Germinal center (tissue), 1 donor: ENCODE measurements at regions not wholly inside any gene's neighbourhood (a gene's known extent, or its start where the extent isn't known, plus 50 kb on each side); places are given as distances from the start of the nearest gene placed in this dataset.
"Not testable (repeated sequence)": the region's sequence is repeated elsewhere in the genome, so short reads cannot be mapped to it uniquely, and the experiment has no call there.

Source experiments
- DNase-seq: peaks from one replicate; pipeline ENCODE4 v3.0.0; 2012; ENCODE audit warnings: mixed read lengths, low spot score

GRCh38 chr12:24361877-24362580, 412.6 kb upstream of the SOX5 start:
- DNase-seq, result no peak

- DNase-seq, result no peak
These were observed 411.4 kb upstream of the SOX5 start for GRCh38 chr12:24360907-24361306.

- DNase-seq, result no peak
These were observed 411.0 kb upstream of the SOX5 start for GRCh38 chr12:24360461-24360860.

- no peak for DNase-seq
These were observed 410.6 kb upstream of the SOX5 start for GRCh38 chr12:24360057-24360456.

- no peak for DNase-seq
These were observed 409.9 kb upstream of the SOX5 start for GRCh38 chr12:24359418-24359817.

GRCh38 chr12:24356240-24356804, 406.9 kb upstream of the SOX5 start:
- no peak for DNase-seq

GRCh38 chr12:24352363-24352762, 402.9 kb upstream of the SOX5 start:
- DNase-seq, result no peak

GRCh38 chr12:24349051-24349799, 399.8 kb upstream of the SOX5 start:
- no peak for DNase-seq

GRCh38 chr12:24348180-24348579, 398.7 kb upstream of the SOX5 start:
- not testable (repeated sequence) for DNase-seq

GRCh38 chr12:24328261-24328660, 378.8 kb upstream of the SOX5 start:
- no peak for DNase-seq

GRCh38 chr12:24325331-24325730, 375.9 kb upstream of the SOX5 start:
- DNase-seq, result no peak

GRCh38 chr12:24307716-24308335, 358.4 kb upstream of the SOX5 start:
- no peak for DNase-seq

- no peak for DNase-seq
These were observed 357.7 kb upstream of the SOX5 start for GRCh38 chr12:24307153-24307552.

GRCh38 chr12:24306001-24306400, 356.5 kb upstream of the SOX5 start:
- no peak for DNase-seq

GRCh38 chr12:24304285-24304684, 354.8 kb upstream of the SOX5 start:
- DNase-seq, result no peak

GRCh38 chr12:24302708-24303107, 353.2 kb upstream of the SOX5 start:
- DNase-seq, result no peak

- DNase-seq, result no peak
These were observed 348.0 kb upstream of the SOX5 start for GRCh38 chr12:24297516-24297915.

GRCh38 chr12:24293549-24293948, 344.1 kb upstream of the SOX5 start:
- no peak for DNase-seq

GRCh38 chr12:24287963-24288362, 338.5 kb upstream of the SOX5 start:
- DNase-seq, result no peak

- DNase-seq, result no peak
These were observed 336.0 kb upstream of the SOX5 start for GRCh38 chr12:24285448-24285847.

GRCh38 chr12:24281341-24281740, 331.9 kb upstream of the SOX5 start:
- no peak for DNase-seq

GRCh38 chr12:24280056-24280842, 330.8 kb upstream of the SOX5 start:
- DNase-seq, result no peak
